ENCODE measurements at regions not wholly inside any gene's neighbourhood (a gene's known extent, or its start where the extent isn't known, plus 50 kb on each side); places are given as distances from the start of the nearest gene placed in this dataset.

- TF ChIP-seq CTCF (IDR thresholded peaks at IDR 0.05) = no peak
- no peak for TF ChIP-seq POLR2A (IDR thresholded peaks at IDR 0.05)
Observed at GRCh38 chr5:109482748-109483147, 73.0 kb upstream of the PJA2 start.

All from right lobe of liver (tissue), 4 donors.